ENCODE measurements at regions not wholly inside any gene's neighbourhood (a gene's known extent, or its start where the extent isn't known, plus 50 kb on each side); places are given as distances from the start of the nearest gene placed in this dataset.

DNA sequence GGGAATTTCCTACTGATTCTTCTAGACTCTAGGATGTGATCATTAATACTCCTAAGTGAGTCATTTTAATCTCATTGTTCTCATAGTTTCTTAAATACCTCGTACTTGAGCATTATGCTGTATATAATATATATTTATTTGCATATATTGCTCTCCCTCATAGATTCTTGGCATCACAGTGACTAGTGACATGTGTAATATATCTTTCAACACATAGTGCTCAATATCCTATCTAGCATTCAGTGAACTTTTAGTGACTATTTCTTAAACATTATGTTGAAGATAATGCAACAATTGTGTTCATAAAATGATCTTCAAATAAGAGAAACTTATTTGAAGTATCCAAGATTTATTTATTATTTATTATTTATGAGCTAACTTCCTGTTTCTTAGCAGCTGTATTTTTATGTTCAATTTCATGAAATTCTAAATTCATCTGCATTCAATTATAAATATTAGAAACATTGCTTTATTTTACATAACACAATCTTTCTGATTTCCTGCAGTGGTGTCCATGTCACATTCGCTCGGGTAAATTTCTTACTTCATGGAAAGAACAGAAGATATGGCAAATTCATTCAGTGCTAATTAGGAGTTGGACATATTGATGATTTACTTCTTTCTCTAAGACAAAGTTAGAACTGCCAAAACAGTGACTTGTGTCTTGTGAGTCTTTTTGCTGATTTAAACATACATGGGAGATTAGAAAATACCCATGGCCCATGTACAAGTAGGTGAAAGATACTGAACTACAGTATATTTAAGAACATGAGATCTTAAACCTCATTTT is 1095.5 kb upstream of the IGFBP7 start:
- Histone ChIP-seq H3K27ac (ENCODE audit: low read depth in 2 of 2, low read length in 2 of 2) (no peak overlapping the region), H3K36me3 (ENCODE audit: control insufficient read depth in 2 of 2, insufficient read depth in 2 of 2, low read length in 2 of 2) (no peaks in the 10 kb centered on the region)

DNA sequence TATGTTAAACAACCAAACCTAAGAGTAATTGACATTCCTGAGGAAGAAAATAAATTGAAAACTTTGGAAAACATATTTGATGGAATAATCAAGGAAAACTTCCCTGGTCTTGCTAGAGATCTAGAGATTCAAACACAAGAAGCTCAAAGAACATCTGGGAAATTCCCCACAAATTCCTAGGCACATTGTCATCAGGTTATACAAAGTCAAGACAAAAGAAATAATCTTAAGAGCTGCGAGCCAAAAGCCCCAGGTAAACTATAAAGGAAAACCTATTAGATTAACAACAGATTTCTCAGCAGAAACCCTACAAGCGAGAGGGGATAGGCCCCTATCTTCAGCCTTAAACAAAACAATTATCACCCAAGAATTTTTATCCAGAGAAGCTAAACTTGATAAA is 1082.0 kb upstream of the IGFBP7 start:
- Histone ChIP-seq H3K27ac (ENCODE audit: low read depth in 2 of 2, low read length in 2 of 2) (no peak overlapping the region), H3K27me3 (ENCODE audit: control insufficient read depth in 2 of 2, insufficient read depth in 2 of 2, low read length in 2 of 2) (no peaks in the 10 kb centered on the region), H3K9ac (ENCODE audit: low read depth in 1 of 2, low read length in 2 of 2) (no peak overlapping the region), H3K4me3 (ENCODE audit: low read length in 2 of 2) (no peak overlapping the region), H3K4me1 (ENCODE audit: control insufficient read depth in 2 of 2, insufficient read depth in 2 of 2, low read length in 2 of 2) (no peaks in the 10 kb centered on the region), H3K36me3 (ENCODE audit: control insufficient read depth in 2 of 2, insufficient read depth in 2 of 2, low read length in 2 of 2) (no peaks in the 10 kb centered on the region), H3K9me3 (ENCODE audit: control insufficient read depth in 2 of 2, low read length in 2 of 2) (peaks cover 2 to 3% of the 10 kb centered on the region in 2 donors)

More for the DNA sequence above, 1095.5 kb upstream of the IGFBP7 start:
- no peak overlapping the region for H3K9ac ChIP-seq (ENCODE audit: low read depth in 1 of 2, low read length in 2 of 2)
- no peaks in the 10 kb centered on the region for H3K27me3 ChIP-seq (ENCODE audit: control insufficient read depth in 2 of 2, insufficient read depth in 2 of 2, low read length in 2 of 2)
- H3K9me3 ChIP-seq (ENCODE audit: control insufficient read depth in 2 of 2, low read length in 2 of 2): no peaks in the 10 kb centered on the region
- H3K4me1 ChIP-seq (ENCODE audit: control insufficient read depth in 2 of 2, insufficient read depth in 2 of 2, low read length in 2 of 2): no peaks in the 10 kb centered on the region
- H3K4me3 ChIP-seq (ENCODE audit: low read length in 2 of 2): no peak overlapping the region

DNA sequence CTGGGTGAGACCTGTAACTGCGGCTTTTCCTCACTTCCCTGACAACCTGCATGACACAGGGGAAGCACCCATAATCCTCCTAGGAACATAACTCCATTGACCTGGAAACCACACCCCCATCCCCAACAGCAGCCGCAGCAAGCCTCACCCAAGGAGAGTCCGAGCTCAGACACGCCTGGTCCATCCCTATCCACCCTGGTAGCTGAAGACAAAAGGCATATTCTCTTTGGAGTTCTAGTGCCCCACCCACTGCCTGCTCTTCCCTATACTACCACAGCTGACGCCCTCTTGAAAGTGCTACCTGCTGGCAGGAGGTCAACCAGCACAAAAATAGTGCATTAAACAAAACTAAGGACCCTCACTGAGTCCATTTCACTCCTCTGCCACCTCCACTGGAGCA is 1080.9 kb upstream of the IGFBP7 start:
- Histone ChIP-seq H3K9me3 (ENCODE audit: control insufficient read depth in 2 of 2, low read length in 2 of 2) (peaks cover 2 to 3% of the 10 kb centered on the region in 2 donors), H3K4me1 (ENCODE audit: control insufficient read depth in 2 of 2, insufficient read depth in 2 of 2, low read length in 2 of 2) (no peaks in the 10 kb centered on the region), H3K9ac (ENCODE audit: low read depth in 1 of 2, low read length in 2 of 2) (no peak overlapping the region), H3K36me3 (ENCODE audit: control insufficient read depth in 2 of 2, insufficient read depth in 2 of 2, low read length in 2 of 2) (no peaks in the 10 kb centered on the region), H3K4me3 (ENCODE audit: low read length in 2 of 2) (no peak overlapping the region), H3K27me3 (ENCODE audit: control insufficient read depth in 2 of 2, insufficient read depth in 2 of 2, low read length in 2 of 2) (no peaks in the 10 kb centered on the region), H3K27ac (ENCODE audit: low read depth in 2 of 2, low read length in 2 of 2) (no peak overlapping the region)

- Histone ChIP-seq H3K4me3 (ENCODE audit: low read length in 2 of 2) (no peak overlapping the region), H3K9me3 (ENCODE audit: control insufficient read depth in 2 of 2, low read length in 2 of 2) (peaks cover 0 to 3% of the 10 kb centered on the region in 2 donors), H3K27me3 (ENCODE audit: control insufficient read depth in 2 of 2, insufficient read depth in 2 of 2, low read length in 2 of 2) (no peaks in the 10 kb centered on the region), H3K36me3 (ENCODE audit: control insufficient read depth in 2 of 2, insufficient read depth in 2 of 2, low read length in 2 of 2) (no peaks in the 10 kb centered on the region), H3K27ac (ENCODE audit: low read depth in 2 of 2, low read length in 2 of 2) (no peak overlapping the region), H3K9ac (ENCODE audit: low read depth in 1 of 2, low read length in 2 of 2) (no peak overlapping the region), H3K4me1 (ENCODE audit: control insufficient read depth in 2 of 2, insufficient read depth in 2 of 2, low read length in 2 of 2) (no peaks in the 10 kb centered on the region)
Observed at GRCh38 chr4:58188316-58188715, 1078.1 kb upstream of the IGFBP7 start.

GRCh38 chr4:58175024-58175423 is 1064.8 kb upstream of the IGFBP7 start:
- Histone ChIP-seq H3K27ac (ENCODE audit: low read depth in 2 of 2, low read length in 2 of 2) (no peak overlapping the region), H3K9me3 (ENCODE audit: control insufficient read depth in 2 of 2, low read length in 2 of 2) (no peaks in the 10 kb centered on the region), H3K9ac (ENCODE audit: low read depth in 1 of 2, low read length in 2 of 2) (no peak overlapping the region), H3K36me3 (ENCODE audit: control insufficient read depth in 2 of 2, insufficient read depth in 2 of 2, low read length in 2 of 2) (no peaks in the 10 kb centered on the region), H3K4me3 (ENCODE audit: low read length in 2 of 2) (no peak overlapping the region), H3K27me3 (ENCODE audit: control insufficient read depth in 2 of 2, insufficient read depth in 2 of 2, low read length in 2 of 2) (no peaks in the 10 kb centered on the region), H3K4me1 (ENCODE audit: control insufficient read depth in 2 of 2, insufficient read depth in 2 of 2, low read length in 2 of 2) (no peaks in the 10 kb centered on the region)

GRCh38 chr4:58166490-58166889 is 1056.3 kb upstream of the IGFBP7 start:
- no peaks in the 10 kb centered on the region for H3K9me3 ChIP-seq (ENCODE audit: control insufficient read depth in 2 of 2, low read length in 2 of 2)
- H3K4me1 ChIP-seq (ENCODE audit: control insufficient read depth in 2 of 2, insufficient read depth in 2 of 2, low read length in 2 of 2): no peaks in the 10 kb centered on the region
- no peak overlapping the region for H3K27ac ChIP-seq (ENCODE audit: low read depth in 2 of 2, low read length in 2 of 2)
- H3K27me3 ChIP-seq (ENCODE audit: control insufficient read depth in 2 of 2, insufficient read depth in 2 of 2, low read length in 2 of 2): no peaks in the 10 kb centered on the region
- no peak overlapping the region for H3K4me3 ChIP-seq (ENCODE audit: low read length in 2 of 2)
- H3K36me3 ChIP-seq (ENCODE audit: control insufficient read depth in 2 of 2, insufficient read depth in 2 of 2, low read length in 2 of 2): no peaks in the 10 kb centered on the region
- H3K9ac ChIP-seq (ENCODE audit: low read depth in 1 of 2, low read length in 2 of 2): no peak overlapping the region

- no peaks in the 10 kb centered on the region for H3K36me3 ChIP-seq (ENCODE audit: control insufficient read depth in 2 of 2, insufficient read depth in 2 of 2, low read length in 2 of 2)
- no peaks in the 10 kb centered on the region for H3K27me3 ChIP-seq (ENCODE audit: control insufficient read depth in 2 of 2, insufficient read depth in 2 of 2, low read length in 2 of 2)
- no peak overlapping the region for H3K9ac ChIP-seq (ENCODE audit: low read depth in 1 of 2, low read length in 2 of 2)
- no peak overlapping the region for H3K27ac ChIP-seq (ENCODE audit: low read depth in 2 of 2, low read length in 2 of 2)
- H3K9me3 ChIP-seq (ENCODE audit: control insufficient read depth in 2 of 2, low read length in 2 of 2): no peaks in the 10 kb centered on the region
- no peak overlapping the region for H3K4me3 ChIP-seq (ENCODE audit: low read length in 2 of 2)
- no peaks in the 10 kb centered on the region for H3K4me1 ChIP-seq (ENCODE audit: control insufficient read depth in 2 of 2, insufficient read depth in 2 of 2, low read length in 2 of 2)
Observed at GRCh38 chr4:58163156-58163555, 1053.0 kb upstream of the IGFBP7 start.

GRCh38 chr4:58149404-58150085 is 1039.4 kb upstream of the IGFBP7 start:
- H3K27ac ChIP-seq (ENCODE audit: low read depth in 2 of 2, low read length in 2 of 2): no peak overlapping the region
- no peaks in the 10 kb centered on the region for H3K9me3 ChIP-seq (ENCODE audit: control insufficient read depth in 2 of 2, low read length in 2 of 2)
- H3K9ac ChIP-seq (ENCODE audit: low read depth in 1 of 2, low read length in 2 of 2): no peak overlapping the region
- H3K4me3 ChIP-seq (ENCODE audit: low read length in 2 of 2): no peak overlapping the region
- H3K36me3 ChIP-seq (ENCODE audit: control insufficient read depth in 2 of 2, insufficient read depth in 2 of 2, low read length in 2 of 2): no peaks in the 10 kb centered on the region
- no peaks in the 10 kb centered on the region for H3K4me1 ChIP-seq (ENCODE audit: control insufficient read depth in 2 of 2, insufficient read depth in 2 of 2, low read length in 2 of 2)
- H3K27me3 ChIP-seq (ENCODE audit: control insufficient read depth in 2 of 2, insufficient read depth in 2 of 2, low read length in 2 of 2): no peaks in the 10 kb centered on the region

DNA sequence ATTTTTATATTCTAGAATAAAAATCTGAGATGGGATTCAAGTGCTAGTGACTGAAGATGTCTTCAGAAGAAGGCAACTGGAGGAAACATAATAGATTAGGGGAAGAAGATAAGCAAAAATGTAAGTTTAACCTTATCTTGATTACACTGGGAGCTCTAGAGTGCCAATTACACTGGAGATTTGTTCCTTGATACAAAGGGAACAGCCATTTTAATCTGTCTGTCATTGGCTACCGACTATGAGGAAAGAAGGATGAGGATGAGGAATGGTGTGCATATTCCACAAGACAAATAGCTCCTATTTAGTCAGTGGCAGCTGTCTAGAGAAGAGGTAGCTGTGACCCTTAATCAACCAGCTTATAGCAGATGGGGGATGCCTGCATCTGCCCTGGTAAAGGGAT is 1034.5 kb upstream of the IGFBP7 start:
- H3K27me3 ChIP-seq (ENCODE audit: control insufficient read depth in 2 of 2, insufficient read depth in 2 of 2, low read length in 2 of 2): no peaks in the 10 kb centered on the region
- no peak overlapping the region for H3K27ac ChIP-seq (ENCODE audit: low read depth in 2 of 2, low read length in 2 of 2)
- H3K4me3 ChIP-seq (ENCODE audit: low read length in 2 of 2): no peak overlapping the region
- no peak overlapping the region for H3K9ac ChIP-seq (ENCODE audit: low read depth in 1 of 2, low read length in 2 of 2)
- H3K36me3 ChIP-seq (ENCODE audit: control insufficient read depth in 2 of 2, insufficient read depth in 2 of 2, low read length in 2 of 2): no peaks in the 10 kb centered on the region
- H3K9me3 ChIP-seq (ENCODE audit: control insufficient read depth in 2 of 2, low read length in 2 of 2): no peaks in the 10 kb centered on the region
- no peaks in the 10 kb centered on the region for H3K4me1 ChIP-seq (ENCODE audit: control insufficient read depth in 2 of 2, insufficient read depth in 2 of 2, low read length in 2 of 2)

DNA sequence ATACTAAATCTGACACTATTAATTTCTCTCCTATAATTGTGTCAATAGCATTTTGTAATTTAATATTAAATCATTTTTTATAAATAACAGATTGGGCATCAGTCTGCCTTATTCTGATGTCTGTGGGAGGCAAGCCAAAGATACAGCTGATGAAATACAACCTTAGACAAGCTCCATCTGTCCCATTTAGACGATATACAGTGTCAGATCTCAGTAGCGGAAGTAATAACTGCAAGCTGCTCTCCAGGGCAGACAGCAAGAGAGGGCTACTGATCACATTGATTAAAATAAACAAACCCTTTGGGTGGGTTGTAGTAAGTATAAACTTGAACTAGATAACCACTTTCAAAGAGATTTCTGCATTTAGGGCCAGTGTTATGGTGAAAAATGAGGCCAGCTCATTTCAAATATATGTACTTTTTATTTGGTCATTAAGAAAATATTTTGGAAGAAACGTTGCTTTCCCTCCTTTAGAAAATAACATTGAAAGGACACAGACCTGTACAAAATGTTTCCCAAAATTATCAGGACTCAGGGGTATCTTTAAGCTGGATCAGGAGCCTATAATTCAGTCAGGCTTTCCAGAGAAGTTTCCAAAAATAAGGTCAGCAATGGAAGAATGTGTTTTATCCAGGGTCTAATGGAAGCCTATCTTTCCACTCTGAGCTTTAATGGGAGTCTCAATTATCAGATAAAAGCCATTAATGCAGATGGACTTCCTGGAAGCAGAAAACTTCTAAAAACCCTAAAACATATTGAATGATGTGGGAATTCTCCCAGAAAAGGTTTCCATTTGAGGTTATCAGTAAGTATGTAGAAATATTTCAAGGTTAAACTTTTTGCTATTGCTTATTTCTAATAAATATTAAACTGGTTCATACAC is 1028.8 kb upstream of the IGFBP7 start:
- H3K4me3 ChIP-seq (ENCODE audit: low read length in 2 of 2): no peak overlapping the region
- H3K27ac ChIP-seq (ENCODE audit: low read depth in 2 of 2, low read length in 2 of 2): no peak overlapping the region
- H3K9ac ChIP-seq (ENCODE audit: low read depth in 1 of 2, low read length in 2 of 2): no peak overlapping the region
- H3K4me1 ChIP-seq (ENCODE audit: control insufficient read depth in 2 of 2, insufficient read depth in 2 of 2, low read length in 2 of 2): no peaks in the 10 kb centered on the region
- no peaks in the 10 kb centered on the region for H3K36me3 ChIP-seq (ENCODE audit: control insufficient read depth in 2 of 2, insufficient read depth in 2 of 2, low read length in 2 of 2)
- H3K9me3 ChIP-seq (ENCODE audit: control insufficient read depth in 2 of 2, low read length in 2 of 2): no peaks in the 10 kb centered on the region
- H3K27me3 ChIP-seq (ENCODE audit: control insufficient read depth in 2 of 2, insufficient read depth in 2 of 2, low read length in 2 of 2): no peaks in the 10 kb centered on the region

All from mucosa of rectum (tissue), 2 donors.